GM12892 (cell line): ENCODE measurements at regions not wholly inside any gene's neighbourhood (a gene's known extent, or its start where the extent isn't known, plus 50 kb on each side); places are given as distances from the start of the nearest gene placed in this dataset.

Source experiments
- POLR2A ChIP-seq: IDR thresholded peaks from 2 replicates; pipeline ENCODE4 v1.6.1; 2011; ENCODE audit warnings: low read depth, low read length, control low read depth
- POLR2AphosphoS5 ChIP-seq: IDR thresholded peaks from 2 replicates; pipeline ENCODE4 v1.6.1; 2011; ENCODE audit warnings: low read depth, low read length, control low read depth
- TAF1 ChIP-seq: IDR thresholded peaks from 2 replicates; pipeline ENCODE4 v1.6.1; 2011; ENCODE audit warnings: low read depth, mild to moderate bottlenecking, control low read depth, low read length, borderline replicate concordance

DNA sequence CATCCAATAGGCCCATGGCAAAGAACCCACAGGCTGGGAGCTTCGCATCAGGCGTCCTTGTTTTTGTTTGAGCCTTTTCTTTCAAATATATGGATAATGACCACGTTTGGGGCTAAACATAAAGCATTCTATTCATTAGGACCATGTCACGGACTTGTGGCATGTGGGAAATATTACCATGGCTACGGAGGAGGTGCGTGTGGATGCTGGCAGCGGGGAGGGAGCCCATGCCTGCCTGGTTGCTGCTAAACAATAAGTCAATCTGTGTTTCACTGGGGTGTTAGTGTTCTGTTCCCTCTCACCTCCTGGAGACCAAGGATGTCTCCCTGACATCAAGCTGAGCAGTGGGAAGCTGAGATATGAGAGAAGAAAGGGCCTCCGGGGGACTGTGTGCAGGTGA lies 121.1 kb downstream of the IRS2 start:
- TF ChIP-seq POLR2A (no peak), POLR2AphosphoS5 (no peak), TAF1 (no peak)
